HCT116 (cell line): ENCODE measurements at regions not wholly inside any gene's neighbourhood (a gene's known extent, or its start where the extent isn't known, plus 50 kb on each side); places are given as distances from the start of the nearest gene placed in this dataset.

Source experiments
- ATAC-seq: fragments of 200-7000 bp; cut with Tn5 transposase; 2 replicates; pipeline ENCODE4 v1.9.1; 2020; ENCODE audit warnings: mild to moderate bottlenecking, moderate library complexity
- BruUV-seq: library from RNA; stranded (reverse); fragments of 400-500 nt; replicated peaks from 2 replicates; lab custom pipeline; 2021; lab: Mats Ljungman, UMichigan
- CTCF ChIA-PET: fragments of 300-600 bp; sonication (Branson Sonifier 250); formaldehyde crosslinking; loops from one replicate; lab custom pipeline; 2021; ENCODE audit warnings: antibody characterized with exemption; lab: Charles Lee
- POLR2A ChIA-PET: fragments of 300-600, 350-600 bp; sonication (Branson Sonifier 250); formaldehyde crosslinking; loops from one replicate; lab custom pipeline; 2021; ENCODE audit warnings: antibody characterized with exemption; lab: Charles Lee
- RAD21 ChIA-PET, 2 experiments: fragments of 300-600 bp; sonication (Branson Sonifier 250); formaldehyde crosslinking; loops; one replicate each; lab custom pipeline; 2023; ENCODE audit warnings: low total read pairs in 2 of 2; ENCODE audit not compliant: uncharacterized antibody in 2 of 2, unreplicated experiment in 2 of 2, low non-redundant PET in 1 of 2; lab: Charles Lee
- DNase-seq: peaks from one replicate; pipeline ENCODE4 v3.0.0-alpha.2; 2010; ENCODE audit warnings: low read depth, low spot score
- H2AFZ ChIP-seq: fragments of 200-600 bp; shearing (Covaris generic), sonication (generic); 2 replicates; pipeline ENCODE4 v1.6.1; 2017; ENCODE audit warnings: low read depth, mixed run types, mixed read lengths, antibody characterized with exemption, low read length; ENCODE audit not compliant: poor library complexity, severe bottlenecking
- H3K27ac ChIP-seq: 2 replicates; pipeline ENCODE4 v1.5.1; 2012; ENCODE audit warnings: low read depth, low read length
- H3K27me3 ChIP-seq: fragments of 200-600 bp; sonication (generic); 2 replicates; pipeline ENCODE4 v1.6.1; 2016; ENCODE audit warnings: mixed run types, low read length, mixed read lengths; ENCODE audit not compliant: insufficient read depth
- H3K36me3 ChIP-seq, 2 experiments: fragments of 200-500 bp in 1 of 2; fragments of 200-600 bp in 1 of 2; sonication (Bioruptor generic) in 1 of 2; sonication (generic) in 1 of 2; 2 replicates each; pipeline versions ENCODE4 v1.5.1 to v1.6.1; 2014 to 2016; ENCODE audit warnings: low read length in 2 of 2, inconsistent platforms in 1 of 2, mixed read lengths in 1 of 2, mixed run types in 1 of 2; ENCODE audit not compliant: insufficient read depth in 2 of 2, control insufficient read depth in 1 of 2
- H3K4me1 ChIP-seq, 2 experiments: fragments of 200-600 bp in 1 of 2; sonication (generic) in 1 of 2; 2 replicates each; pipeline versions ENCODE4 v1.5.1 to v1.6.1; 2012 to 2017; ENCODE audit warnings: low read length in 2 of 2, inconsistent platforms in 1 of 2, mild to moderate bottlenecking in 1 of 2, mixed read lengths in 1 of 2, mixed run types in 1 of 2, moderate library complexity in 1 of 2; ENCODE audit not compliant: insufficient read depth in 2 of 2, control insufficient read depth in 1 of 2
- H3K4me2 ChIP-seq: fragments of 200-600 bp; sonication (generic); 2 replicates; pipeline ENCODE4 v1.6.1; 2017; ENCODE audit warnings: mixed run types, low read length, mixed read lengths
- H3K4me3 ChIP-seq, 2 experiments: fragments of 200-600 bp in 1 of 2; sonication (generic) in 1 of 2; replicated peaks in 1 of 2; 2 replicates each; pipeline ENCODE4 v1.5.1; 2011 to 2016; ENCODE audit warnings: low read length in 2 of 2, control low read depth in 1 of 2, low read depth in 1 of 2, mild to moderate bottlenecking in 1 of 2, mixed read lengths in 1 of 2, mixed run types in 1 of 2
- H3K79me2 ChIP-seq: fragments of 200-600 bp; sonication (generic); 2 replicates; pipeline ENCODE4 v1.6.1; 2017; ENCODE audit warnings: mild to moderate bottlenecking, mixed run types, low read length, moderate library complexity, mixed read lengths; ENCODE audit not compliant: insufficient read depth
- H3K9ac ChIP-seq: fragments of 200-600 bp; sonication (generic); 2 replicates; pipeline ENCODE4 v1.6.1; 2016; ENCODE audit warnings: low read length, mixed read lengths
- H3K9me2 ChIP-seq: fragments of 200-600 bp; sonication (generic), shearing (Covaris generic); 2 replicates; pipeline ENCODE4 v1.6.1; 2017; ENCODE audit warnings: mixed run types, mild to moderate bottlenecking, moderate library complexity; ENCODE audit not compliant: insufficient read depth
- H3K9me3 ChIP-seq, 2 experiments: fragments of 200-500 bp in 1 of 2; fragments of 200-600 bp in 1 of 2; sonication (Bioruptor generic) in 1 of 2; sonication (generic) in 1 of 2; 2 replicates each; pipeline ENCODE4 v1.6.1; 2014 to 2017; ENCODE audit warnings: low read length in 2 of 2, mixed read lengths in 2 of 2, inconsistent platforms in 1 of 2, low read depth in 1 of 2, mild to moderate bottlenecking in 1 of 2, mixed run types in 1 of 2, moderate library complexity in 1 of 2; ENCODE audit not compliant: control insufficient read depth in 1 of 2, insufficient read depth in 1 of 2
- H4K20me1 ChIP-seq: fragments of 200-600 bp; sonication (generic), shearing (Covaris generic); 2 replicates; pipeline ENCODE4 v1.6.1; 2017; ENCODE audit warnings: mixed run types, mild to moderate bottlenecking, moderate library complexity; ENCODE audit not compliant: insufficient read depth
- EGR1 ChIP-seq: IDR thresholded peaks from 2 replicates; pipeline ENCODE4 v1.6.1; 2012; ENCODE audit warnings: low read depth
- ELF1 ChIP-seq: IDR thresholded peaks from 2 replicates; pipeline ENCODE4 v1.6.1; 2012; ENCODE audit warnings: low read depth, borderline replicate concordance
- EZH2 ChIP-seq: fragments of 200-600 bp; sonication (generic); IDR thresholded peaks from 2 replicates; pipeline ENCODE4 v1.6.1; 2017; ENCODE audit warnings: antibody characterized with exemption, mixed run types
- EZH2phosphoT487 ChIP-seq: fragments of 200-600 bp; IDR thresholded peaks from 2 replicates; pipeline ENCODE4 v1.6.1; 2018; ENCODE audit warnings: antibody characterized with exemption, borderline replicate concordance
- JUND ChIP-seq: IDR thresholded peaks from 2 replicates; pipeline ENCODE4 v1.6.1; 2012
- POLR2A ChIP-seq: IDR thresholded peaks from 2 replicates; pipeline ENCODE4 v1.7.0; 2011; ENCODE audit warnings: borderline replicate concordance; ENCODE audit not compliant: insufficient read depth, insufficient read length; ENCODE audit errors: extremely low read depth
- POLR2AphosphoS5 ChIP-seq: IDR thresholded peaks from 2 replicates; pipeline ENCODE4 v1.6.1; 2011; ENCODE audit warnings: mild to moderate bottlenecking, low read depth, low read length, moderate library complexity
- RAD21 ChIP-seq: IDR thresholded peaks from 2 replicates; pipeline ENCODE4 v1.6.1; 2012; ENCODE audit warnings: low read depth, mild to moderate bottlenecking
- SIN3A ChIP-seq: IDR thresholded peaks from 2 replicates; pipeline ENCODE4 v1.6.1; 2012; ENCODE audit warnings: low read depth
- SRF ChIP-seq: IDR thresholded peaks from 2 replicates; pipeline ENCODE4 v1.6.1; 2012; ENCODE audit warnings: low read depth
- TCF7L2 ChIP-seq: IDR thresholded peaks from 2 replicates; pipeline ENCODE4 v1.7.0; 2011; ENCODE audit warnings: borderline replicate concordance, inconsistent platforms; ENCODE audit not compliant: insufficient read depth, insufficient read length; ENCODE audit errors: extremely low read depth
- YY1 ChIP-seq: IDR thresholded peaks from 2 replicates; pipeline ENCODE4 v1.6.1; 2011; ENCODE audit warnings: low read length, low read depth, moderate library complexity, mild to moderate bottlenecking; ENCODE audit not compliant: insufficient replicate concordance; ENCODE audit errors: extremely low read depth
- ZNF274 ChIP-seq: fragments of 200-500 bp; sonication (Bioruptor generic); IDR thresholded peaks from 2 replicates; pipeline ENCODE4 v1.6.1; 2014; ENCODE audit warnings: mild to moderate bottlenecking, low read depth, low read length, inconsistent platforms
- intact Hi-C: fragments of 100-400 bp; cut with micrococcal nuclease; formaldehyde crosslinking; loops from 2 replicates; pipeline ENCODE4 v1.10.0; 2022
- TF ChIP-seq, protein P1 (sequence below), 3 experiments: fragments of 200-600 bp in 1 of 3; sonication (generic) in 1 of 3; IDR thresholded peaks in 2 of 3; conservative IDR thresholded peaks in 1 of 3; 2 replicates each; pipeline ENCODE4 v1.5.1; 2012 to 2017; ENCODE audit warnings: low read depth in 2 of 3, low read length in 2 of 3, antibody characterized with exemption in 1 of 3, borderline replicate concordance in 1 of 3, control low read depth in 1 of 3, mild to moderate bottlenecking in 1 of 3, mixed read lengths in 1 of 3, mixed run types in 1 of 3, moderate library complexity in 1 of 3; ENCODE audit not compliant: insufficient read depth in 1 of 3
- TF ChIP-seq, protein P2 (sequence below): IDR thresholded peaks from 2 replicates; pipeline ENCODE4 v1.6.1; 2012; ENCODE audit warnings: low read depth
- TF ChIP-seq, protein P3 (sequence below): IDR thresholded peaks from 2 replicates; pipeline ENCODE4 v1.6.1; 2012

DNA sequence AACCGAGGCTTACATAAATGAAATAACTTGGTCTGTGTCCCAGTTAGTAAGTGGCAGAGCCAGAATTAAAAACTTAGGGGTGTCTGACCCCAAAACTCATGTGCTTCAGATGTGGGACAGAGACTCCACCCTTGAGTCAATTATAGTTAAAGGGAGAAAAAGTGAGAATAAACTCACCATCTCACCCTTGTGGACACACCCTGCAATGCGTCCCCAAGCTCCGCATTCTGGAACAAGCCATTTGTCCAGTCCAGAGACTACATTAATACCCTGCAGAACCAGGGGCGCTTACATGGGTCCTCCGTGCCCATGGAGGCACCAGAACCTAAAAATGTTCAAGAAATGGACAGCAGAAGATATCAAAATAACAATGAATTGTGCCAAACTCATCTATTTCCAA, 207.0 kb upstream of the ZNF507 start:
- Histone ChIP-seq H2AFZ (no peak overlapping the region), H3K79me2 (no peaks in the 10 kb centered on the region), H3K4me3 (no peak overlapping the region), H3K36me3 (no peaks in the 10 kb centered on the region), H4K20me1 (no peaks in the 10 kb centered on the region), H3K9me3 (peaks cover 0 to 4% of the 10 kb centered on the region in 2 experiments; a peak in 1 of 4 replicates), H3K4me1 (no peaks in the 10 kb centered on the region), H3K27me3 (no peaks in the 10 kb centered on the region), H3K9ac (no peak overlapping the region), H3K4me2 (no peak overlapping the region), H3K27ac (no peak overlapping the region), H3K9me2 (no peaks in the 10 kb centered on the region)
- intact Hi-C loops: no loop called here
- no TSS peak for BruUV-seq
- no peak for ATAC-seq
- ChIA-PET CTCF (no interaction called here), POLR2A (no interaction called here), RAD21 (no interaction called here)
- TF ChIP-seq EZH2: no peak
- TF ChIP-seq ELF1: no peak
- TF ChIP-seq, protein P1, sequence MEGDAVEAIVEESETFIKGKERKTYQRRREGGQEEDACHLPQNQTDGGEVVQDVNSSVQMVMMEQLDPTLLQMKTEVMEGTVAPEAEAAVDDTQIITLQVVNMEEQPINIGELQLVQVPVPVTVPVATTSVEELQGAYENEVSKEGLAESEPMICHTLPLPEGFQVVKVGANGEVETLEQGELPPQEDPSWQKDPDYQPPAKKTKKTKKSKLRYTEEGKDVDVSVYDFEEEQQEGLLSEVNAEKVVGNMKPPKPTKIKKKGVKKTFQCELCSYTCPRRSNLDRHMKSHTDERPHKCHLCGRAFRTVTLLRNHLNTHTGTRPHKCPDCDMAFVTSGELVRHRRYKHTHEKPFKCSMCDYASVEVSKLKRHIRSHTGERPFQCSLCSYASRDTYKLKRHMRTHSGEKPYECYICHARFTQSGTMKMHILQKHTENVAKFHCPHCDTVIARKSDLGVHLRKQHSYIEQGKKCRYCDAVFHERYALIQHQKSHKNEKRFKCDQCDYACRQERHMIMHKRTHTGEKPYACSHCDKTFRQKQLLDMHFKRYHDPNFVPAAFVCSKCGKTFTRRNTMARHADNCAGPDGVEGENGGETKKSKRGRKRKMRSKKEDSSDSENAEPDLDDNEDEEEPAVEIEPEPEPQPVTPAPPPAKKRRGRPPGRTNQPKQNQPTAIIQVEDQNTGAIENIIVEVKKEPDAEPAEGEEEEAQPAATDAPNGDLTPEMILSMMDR (IDR thresholded peaks at IDR 0.05 in 2 of 3, conservative IDR thresholded peaks at IDR 0.05 in 1 of 3; ENCODE audit: borderline replicate concordance in 1 of 3, insufficient read depth in 1 of 3, low read depth in 2 of 3, low read length in 2 of 3): no peak
- TF ChIP-seq TCF7L2: no peak
- TF ChIP-seq, protein P2, sequence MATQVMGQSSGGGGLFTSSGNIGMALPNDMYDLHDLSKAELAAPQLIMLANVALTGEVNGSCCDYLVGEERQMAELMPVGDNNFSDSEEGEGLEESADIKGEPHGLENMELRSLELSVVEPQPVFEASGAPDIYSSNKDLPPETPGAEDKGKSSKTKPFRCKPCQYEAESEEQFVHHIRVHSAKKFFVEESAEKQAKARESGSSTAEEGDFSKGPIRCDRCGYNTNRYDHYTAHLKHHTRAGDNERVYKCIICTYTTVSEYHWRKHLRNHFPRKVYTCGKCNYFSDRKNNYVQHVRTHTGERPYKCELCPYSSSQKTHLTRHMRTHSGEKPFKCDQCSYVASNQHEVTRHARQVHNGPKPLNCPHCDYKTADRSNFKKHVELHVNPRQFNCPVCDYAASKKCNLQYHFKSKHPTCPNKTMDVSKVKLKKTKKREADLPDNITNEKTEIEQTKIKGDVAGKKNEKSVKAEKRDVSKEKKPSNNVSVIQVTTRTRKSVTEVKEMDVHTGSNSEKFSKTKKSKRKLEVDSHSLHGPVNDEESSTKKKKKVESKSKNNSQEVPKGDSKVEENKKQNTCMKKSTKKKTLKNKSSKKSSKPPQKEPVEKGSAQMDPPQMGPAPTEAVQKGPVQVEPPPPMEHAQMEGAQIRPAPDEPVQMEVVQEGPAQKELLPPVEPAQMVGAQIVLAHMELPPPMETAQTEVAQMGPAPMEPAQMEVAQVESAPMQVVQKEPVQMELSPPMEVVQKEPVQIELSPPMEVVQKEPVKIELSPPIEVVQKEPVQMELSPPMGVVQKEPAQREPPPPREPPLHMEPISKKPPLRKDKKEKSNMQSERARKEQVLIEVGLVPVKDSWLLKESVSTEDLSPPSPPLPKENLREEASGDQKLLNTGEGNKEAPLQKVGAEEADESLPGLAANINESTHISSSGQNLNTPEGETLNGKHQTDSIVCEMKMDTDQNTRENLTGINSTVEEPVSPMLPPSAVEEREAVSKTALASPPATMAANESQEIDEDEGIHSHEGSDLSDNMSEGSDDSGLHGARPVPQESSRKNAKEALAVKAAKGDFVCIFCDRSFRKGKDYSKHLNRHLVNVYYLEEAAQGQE: no peak
- TF ChIP-seq ZNF274: no peak
- TF ChIP-seq POLR2A: no peak
- TF ChIP-seq EGR1: no peak
- TF ChIP-seq RAD21: no peak
- TF ChIP-seq JUND: no peak
- no peak for TF ChIP-seq SRF
- no peak for TF ChIP-seq YY1
- no peak for TF ChIP-seq POLR2AphosphoS5
- TF ChIP-seq EZH2phosphoT487: no peak
- TF ChIP-seq, protein P3, sequence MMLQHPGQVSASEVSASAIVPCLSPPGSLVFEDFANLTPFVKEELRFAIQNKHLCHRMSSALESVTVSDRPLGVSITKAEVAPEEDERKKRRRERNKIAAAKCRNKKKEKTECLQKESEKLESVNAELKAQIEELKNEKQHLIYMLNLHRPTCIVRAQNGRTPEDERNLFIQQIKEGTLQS: no peak
- TF ChIP-seq SIN3A: no peak
- DNase-seq: no peak
